Gastroesophageal sphincter (tissue), 4 donors: ENCODE measurements at regions not wholly inside any gene's neighbourhood (a gene's known extent, or its start where the extent isn't known, plus 50 kb on each side); places are given as distances from the start of the nearest gene placed in this dataset.
A peak's percentile ranks its signal among the peaks of the same experiment; 100 is the strongest.
"Not testable (repeated sequence)": the region's sequence is repeated elsewhere in the genome, so short reads cannot be mapped to it uniquely, and the experiment has no call there.

Experiments used
- ATAC-seq: fragments of 150-250 bp; one replicate; pipeline ENCODE4 v1.9.1; 2016; ENCODE audit warnings: mild to moderate bottlenecking, moderate library complexity
- H3K27ac ChIP-seq, 4 donors: fragments of 200-600 bp; sonication (generic) in 3 of 4; 1 replicate in 3 of 4; 2 replicates in 1 of 4; pipeline ENCODE4 v1.5.1; 2016 to 2019
- H3K27me3 ChIP-seq: fragments of 200-600 bp; sonication (generic); one replicate; pipeline ENCODE4 v1.5.1; 2019
- H3K36me3 ChIP-seq, 2 donors: fragments of 200-600 bp; sonication (generic); one replicate each; pipeline ENCODE4 v1.5.1; 2019; ENCODE audit warnings: control low read depth in 1 of 2
- H3K4me1 ChIP-seq, 3 donors: fragments of 200-600 bp; sonication (generic); 1 replicate in 2 of 3; 2 replicates in 1 of 3; pipeline ENCODE4 v1.5.1; 2016 to 2019; ENCODE audit warnings: control low read depth in 2 of 3
- H3K4me3 ChIP-seq, 2 donors: fragments of 200-600 bp; sonication (generic); one replicate each; pipeline ENCODE4 v1.5.1; 2019; ENCODE audit warnings: mild to moderate bottlenecking in 1 of 2, moderate library complexity in 1 of 2
- H3K9me3 ChIP-seq, 3 donors: fragments of 200-600 bp; sonication (generic); one replicate each; pipeline ENCODE4 v1.5.1; 2017 to 2019; ENCODE audit warnings: control low read depth in 2 of 3
- WGBS, 2 donors: methylation state at CpG; one replicate each; pipeline ENCODE4 v1.1.5; 2018; ENCODE audit warnings: low coverage in 1 of 2; 5-methylcytosine and 5-hydroxymethylcytosine counted together

- H3K27me3 ChIP-seq, ATAC-seq, H3K4me3 ChIP-seq, H3K36me3 ChIP-seq, H3K4me1 ChIP-seq, H3K9me3 ChIP-seq, H3K27ac ChIP-seq: not testable (repeated sequence)
- no CpG with 5 or more reads among the region's 4 CpGs for WGBS, 2 donors
Observed at GRCh38 chr2:110292807-110293206, 80.5 kb upstream of the MTLN start.

- WGBS, 2 donors = 20 to 70% methylated on average over 1 to 2 of the region's 6 CpGs
- not testable (repeated sequence) for ATAC-seq
Observed at GRCh38 chr2:110291909-110292579, 79.7 kb upstream of the MTLN start.

GRCh38 chr2:110287817-110288216 is 75.5 kb upstream of the MTLN start:
- not testable (repeated sequence) for H3K4me3 ChIP-seq, H3K27ac ChIP-seq, H3K36me3 ChIP-seq, H3K9me3 ChIP-seq, ATAC-seq, H3K27me3 ChIP-seq, H3K4me1 ChIP-seq
- WGBS, 2 donors = no CpG with 5 or more reads among the region's 8 CpGs

More at GRCh38 chr2:110291909-110292579, 79.7 kb upstream of the MTLN start:
- not testable (repeated sequence) for H3K36me3 ChIP-seq, H3K27ac ChIP-seq, H3K27me3 ChIP-seq, H3K4me3 ChIP-seq, H3K4me1 ChIP-seq, H3K9me3 ChIP-seq

- ATAC-seq, H3K4me1 ChIP-seq, H3K36me3 ChIP-seq, H3K4me3 ChIP-seq, H3K27me3 ChIP-seq, H3K9me3 ChIP-seq, H3K27ac ChIP-seq: not testable (repeated sequence)
- WGBS, 2 donors = no CpG with 5 or more reads among the region's 3 CpGs
Observed at GRCh38 chr2:110287253-110287652, 74.9 kb upstream of the MTLN start.

- H3K4me1 ChIP-seq, H3K9me3 ChIP-seq, H3K27ac ChIP-seq, ATAC-seq, H3K4me3 ChIP-seq, H3K27me3 ChIP-seq, H3K36me3 ChIP-seq: not testable (repeated sequence)
- no CpG with 5 or more reads among the region's 8 CpGs for WGBS, 2 donors
Observed at GRCh38 chr2:110285002-110285401, 72.7 kb upstream of the MTLN start.

- H3K9me3 ChIP-seq, H3K27ac ChIP-seq, H3K4me3 ChIP-seq, ATAC-seq, H3K27me3 ChIP-seq, H3K4me1 ChIP-seq, H3K36me3 ChIP-seq: not testable (repeated sequence)
- no CpG with 5 or more reads among the region's 4 CpGs for WGBS, 2 donors
Observed at GRCh38 chr2:110280804-110281203, 68.5 kb upstream of the MTLN start.

DNA sequence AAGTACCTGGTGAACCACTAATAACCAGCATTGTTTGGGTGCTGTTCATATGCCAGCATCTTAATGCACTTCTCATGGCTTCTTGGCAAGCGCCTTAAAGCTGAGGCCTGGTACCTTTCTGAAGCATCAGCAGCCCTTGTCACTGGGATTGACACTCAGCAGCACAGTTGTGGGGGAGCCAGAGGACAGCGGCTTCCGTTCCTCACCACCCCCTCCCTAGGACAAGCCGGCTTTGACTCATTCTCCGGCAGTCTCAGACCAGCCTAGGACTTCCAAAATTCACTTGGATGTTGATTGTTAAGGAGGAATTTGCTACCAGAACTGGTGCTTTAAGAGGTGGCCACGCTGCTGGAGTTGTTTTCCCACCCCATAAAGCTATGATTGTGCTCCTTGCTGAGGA is 64.7 kb upstream of the MTLN start:
- no CpG with 5 or more reads among the region's 6 CpGs for WGBS, 2 donors

DNA sequence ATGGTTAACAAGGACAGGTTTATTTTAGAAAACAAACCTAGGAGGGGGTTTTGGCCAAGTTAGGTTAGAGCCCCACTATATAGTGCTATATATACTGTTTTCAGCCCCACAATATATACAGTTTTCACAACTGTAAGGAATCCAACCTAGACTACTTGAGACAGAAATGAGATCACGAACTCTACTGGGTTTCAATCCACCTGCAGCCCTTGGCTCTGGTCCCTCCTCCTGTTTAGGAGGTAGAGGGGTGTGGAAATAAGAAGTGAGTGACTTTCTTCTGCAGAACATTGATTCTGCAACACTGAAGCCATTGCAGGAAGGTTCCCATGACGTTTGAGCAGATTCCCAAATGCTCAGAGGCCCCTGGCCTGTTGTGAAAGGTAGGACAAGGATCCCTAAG is 63.7 kb upstream of the MTLN start:
- not testable (repeated sequence) for H3K4me1 ChIP-seq, H3K27me3 ChIP-seq, ATAC-seq, H3K4me3 ChIP-seq, H3K9me3 ChIP-seq, H3K27ac ChIP-seq, H3K36me3 ChIP-seq
- WGBS, 2 donors = no CpG with 5 or more reads among the region's 2 CpGs

More for the DNA sequence above, 64.7 kb upstream of the MTLN start:
- not testable (repeated sequence) for H3K9me3 ChIP-seq, H3K36me3 ChIP-seq, ATAC-seq, H3K4me1 ChIP-seq, H3K4me3 ChIP-seq, H3K27ac ChIP-seq, H3K27me3 ChIP-seq

DNA sequence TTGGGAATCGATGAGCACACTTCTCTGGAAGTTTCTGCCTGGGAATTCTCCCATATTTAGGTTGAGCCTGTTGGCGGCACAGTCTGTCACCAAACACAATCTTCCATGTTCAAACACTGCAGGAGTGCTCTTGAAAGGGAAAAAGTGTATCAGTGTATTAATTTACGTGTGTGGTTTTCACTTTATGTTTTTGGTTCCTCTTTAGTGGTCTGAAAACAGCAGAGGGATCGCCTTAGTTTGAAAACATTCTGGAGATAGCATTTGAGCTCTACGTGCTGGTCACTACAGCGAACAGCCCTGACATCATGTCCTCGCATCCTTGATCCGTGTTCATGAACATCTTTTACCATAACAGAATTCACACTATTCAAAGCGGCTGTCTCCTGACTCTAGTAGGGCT is 57.3 kb upstream of the MTLN start:
- ATAC-seq, H3K9me3 ChIP-seq, H3K4me3 ChIP-seq, H3K4me1 ChIP-seq, H3K36me3 ChIP-seq, H3K27me3 ChIP-seq, H3K27ac ChIP-seq: not testable (repeated sequence)
- 60 to 100% methylated on average over 1 to 2 of the region's 9 CpGs for WGBS, 2 donors

DNA sequence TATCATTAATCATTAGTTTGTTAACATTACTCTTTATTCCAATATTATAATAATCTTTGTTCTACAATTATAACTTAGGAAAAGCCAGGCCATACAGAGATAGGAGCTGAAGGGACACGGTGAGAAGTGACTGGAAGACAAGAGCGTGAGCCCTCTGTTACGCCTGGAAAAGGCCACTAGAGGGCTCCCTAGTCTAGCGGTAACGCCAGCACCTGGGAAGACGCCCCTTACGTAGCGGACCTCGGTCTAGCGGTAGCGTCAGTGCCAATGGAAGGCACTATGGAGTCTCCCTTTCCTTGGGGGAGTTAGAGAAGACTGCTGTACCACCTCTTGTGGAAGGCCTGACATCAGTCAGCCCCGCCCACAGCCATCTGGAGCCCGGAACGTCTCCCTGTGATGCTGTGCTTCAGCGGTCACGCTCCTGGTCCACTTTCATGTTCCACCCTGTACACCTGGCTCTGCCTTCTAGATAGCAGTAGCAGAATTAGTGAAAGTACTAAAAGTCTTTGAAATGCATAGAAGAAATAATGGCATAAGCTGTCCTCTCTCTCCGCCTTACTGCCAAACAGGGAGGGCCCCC is 55.6 kb upstream of the MTLN start:
- not testable (repeated sequence) for H3K9me3 ChIP-seq, H3K36me3 ChIP-seq, H3K27ac ChIP-seq, H3K4me1 ChIP-seq, H3K4me3 ChIP-seq, H3K27me3 ChIP-seq
- peak; percentile 62 for ATAC-seq
- WGBS, 2 donors = 100% methylated on average over 1 of the region's 17 CpGs; no CpG with 5 or more reads in 1 of the 2 donors

- H3K27ac ChIP-seq, H3K27me3 ChIP-seq, H3K4me1 ChIP-seq, H3K9me3 ChIP-seq, H3K4me3 ChIP-seq, ATAC-seq, H3K36me3 ChIP-seq: not testable (repeated sequence)
- no CpG with 5 or more reads among the region's 1 CpG for WGBS, 2 donors
Observed at GRCh38 chr2:110264804-110265203, 52.5 kb upstream of the MTLN start.

DNA sequence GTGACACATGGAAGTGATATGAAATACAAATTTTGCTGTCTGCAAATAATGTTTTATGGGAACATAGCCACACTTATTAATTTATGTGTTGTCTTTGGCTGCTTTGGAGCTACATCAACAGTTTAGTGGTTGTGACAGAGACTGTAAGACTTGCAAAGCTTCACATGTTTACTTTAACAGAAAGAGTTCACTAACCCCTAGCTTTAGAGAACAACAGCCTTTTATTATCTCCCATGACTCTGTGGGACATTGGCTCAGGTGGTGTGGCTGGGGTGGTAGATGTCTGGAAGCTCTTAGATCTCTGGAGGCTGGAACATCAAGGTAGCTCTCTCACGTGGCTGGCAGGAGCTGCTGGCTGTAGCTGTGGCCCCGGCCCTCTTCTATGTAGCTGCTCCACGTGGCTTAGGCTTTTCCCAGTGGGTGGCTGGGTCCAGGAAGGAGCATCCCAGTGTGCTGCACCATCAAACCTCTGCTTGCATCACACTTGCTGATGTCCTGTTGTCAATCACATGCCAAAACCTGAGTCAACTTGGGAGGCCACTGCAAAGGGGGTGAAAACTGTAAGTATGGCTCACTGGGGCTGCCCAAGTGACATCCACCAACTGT is 51.8 kb upstream of the MTLN start:
- not testable (repeated sequence) for ATAC-seq, H3K9me3 ChIP-seq, H3K27ac ChIP-seq, H3K27me3 ChIP-seq, H3K4me3 ChIP-seq, H3K36me3 ChIP-seq, H3K4me1 ChIP-seq
- WGBS, 2 donors = no CpG with 5 or more reads among the region's 3 CpGs

GRCh38 chr2:110263462-110263861 is 51.1 kb upstream of the MTLN start:
- no CpG with 5 or more reads among the region's 2 CpGs for WGBS, 2 donors

More at GRCh38 chr2:110263462-110263861, 51.1 kb upstream of the MTLN start:
- H3K27ac ChIP-seq, H3K4me1 ChIP-seq, ATAC-seq, H3K4me3 ChIP-seq, H3K27me3 ChIP-seq, H3K9me3 ChIP-seq, H3K36me3 ChIP-seq: not testable (repeated sequence)
